Keratinocyte (primary cell): ENCODE measurements at regions not wholly inside any gene's neighbourhood (a gene's known extent, or its start where the extent isn't known, plus 50 kb on each side); places are given as distances from the start of the nearest gene placed in this dataset.

ENCODE experiments used
- DNase-seq: peaks from one replicate; pipeline ENCODE4 v3.0.0-alpha.2; 2011; ENCODE audit warnings: low read depth, missing footprints, low spot score
- FAIRE-seq: peaks from 2 replicates; lab custom pipeline; 2011; peaks lifted over from hg19 to GRCh38; lab: Jason Lieb, UNC
- H2AFZ ChIP-seq: 2 replicates; pipeline ENCODE4 v1.6.0; 2012; ENCODE audit warnings: low read length, control low read depth, inconsistent platforms; ENCODE audit not compliant: control insufficient read depth
- H3K27ac ChIP-seq: 2 replicates; pipeline ENCODE4 v1.5.1; 2011; ENCODE audit warnings: low read length; ENCODE audit not compliant: control insufficient read depth, insufficient read depth
- H3K27me3 ChIP-seq: 3 replicates; pipeline ENCODE4 v1.6.0; 2011; ENCODE audit warnings: low read length; ENCODE audit not compliant: control insufficient read depth, insufficient read depth; ENCODE audit errors: extremely low read depth
- H3K36me3 ChIP-seq, 2 experiments: 2 replicates in 1 of 2; 3 replicates in 1 of 2; pipeline ENCODE4 v1.5.1; 2011; ENCODE audit warnings: low read length in 2 of 2, mild to moderate bottlenecking in 1 of 2; ENCODE audit not compliant: control insufficient read depth in 2 of 2, insufficient read depth in 2 of 2; ENCODE audit errors: extremely low read depth in 1 of 2
- H3K4me1 ChIP-seq: 3 replicates; pipeline ENCODE4 v1.5.1; 2011; ENCODE audit warnings: low read length; ENCODE audit not compliant: control insufficient read depth, insufficient read depth; ENCODE audit errors: extremely low read depth
- H3K4me2 ChIP-seq: 3 replicates; pipeline ENCODE4 v1.6.0; 2011; ENCODE audit warnings: low read depth, low read length; ENCODE audit not compliant: control insufficient read depth, insufficient read depth; ENCODE audit errors: extremely low read depth
- H3K4me3 ChIP-seq, 3 experiments: fragments of 200-600 bp in 1 of 3; sonication (generic) in 1 of 3; 2 replicates in 2 of 3; 3 replicates in 1 of 3; pipeline ENCODE4 v1.5.1; 2011 to 2016; ENCODE audit warnings: low read length in 3 of 3, mild to moderate bottlenecking in 3 of 3, control low read depth in 2 of 3, inconsistent platforms in 1 of 3, low read depth in 1 of 3, mixed read lengths in 1 of 3, mixed run types in 1 of 3, moderate library complexity in 1 of 3; ENCODE audit not compliant: control insufficient read depth in 2 of 3, insufficient read depth in 2 of 3; ENCODE audit errors: extremely low read depth in 1 of 3
- H3K79me2 ChIP-seq: 2 replicates; pipeline ENCODE4 v1.6.0; 2012; ENCODE audit warnings: low read length; ENCODE audit not compliant: control insufficient read depth, insufficient read depth
- H3K9ac ChIP-seq: 3 replicates; pipeline ENCODE4 v1.6.0; 2011; ENCODE audit warnings: low read length; ENCODE audit not compliant: control insufficient read depth, insufficient read depth; ENCODE audit errors: extremely low read depth
- H3K9me1 ChIP-seq: 3 replicates; pipeline ENCODE4 v1.6.0; 2011; ENCODE audit warnings: low read length; ENCODE audit not compliant: control insufficient read depth, insufficient read depth; ENCODE audit errors: extremely low read depth
- H3K9me3 ChIP-seq: 2 replicates; pipeline ENCODE4 v1.5.1; 2012; ENCODE audit warnings: low read depth, low read length; ENCODE audit not compliant: control insufficient read depth
- H4K20me1 ChIP-seq: 3 replicates; pipeline ENCODE4 v1.6.0; 2011; ENCODE audit warnings: low read length; ENCODE audit not compliant: control insufficient read depth, insufficient read depth; ENCODE audit errors: extremely low read depth
- CTCF ChIP-seq, 3 experiments: IDR thresholded peaks in 1 of 3; conservative IDR thresholded peaks in 1 of 3; optimal IDR thresholded peaks in 1 of 3; 2 replicates in 2 of 3; 3 replicates in 1 of 3; pipeline versions ENCODE3 to v1.5.1; 2011; ENCODE audit warnings: low read length in 3 of 3, mild to moderate bottlenecking in 3 of 3, moderate library complexity in 2 of 3, control low read depth in 1 of 3, inconsistent platforms in 1 of 3; ENCODE audit not compliant: insufficient read depth in 2 of 3; ENCODE audit errors: extremely low read depth in 1 of 3
- EZH2 ChIP-seq: IDR thresholded peaks from one replicate; pipeline ENCODE4 v1.6.1; 2012; ENCODE audit warnings: inconsistent platforms, mild to moderate bottlenecking, low read length, moderate library complexity
- dilution Hi-C: fragments of 300-500 bp; cut with MboI; formaldehyde crosslinking; loops from one replicate; pipeline ENCODE4 v1.7.0; 2020; ENCODE audit warnings: low sequenced_read_pairs; ENCODE audit not compliant: extremely low pct_ligation_motif_present

- H2AFZ ChIP-seq = no peak overlapping the region
- H3K27me3 ChIP-seq = no peaks in the 10 kb centered on the region
- H3K36me3 ChIP-seq = no peaks in the 10 kb centered on the region
- no peak overlapping the region for H3K4me2 ChIP-seq
- DNase-seq = no peak
- no peak overlapping the region for H3K27ac ChIP-seq
- no peaks in the 10 kb centered on the region for H3K9me1 ChIP-seq
- H3K79me2 ChIP-seq = no peaks in the 10 kb centered on the region
- no peaks in the 10 kb centered on the region for H4K20me1 ChIP-seq
- TF ChIP-seq EZH2 = no peak
- TF ChIP-seq CTCF (optimal IDR thresholded peaks at IDR 0.05 in 1 of 3, IDR thresholded peaks at IDR 0.05 in 1 of 3, conservative IDR thresholded peaks at IDR 0.05 in 1 of 3; ENCODE audit: extremely low read depth in 1 of 3, insufficient read depth in 2 of 3, low read length in 3 of 3) = no peak
- H3K9ac ChIP-seq = no peak overlapping the region
- dilution Hi-C loops = no loop called here
- FAIRE-seq = no peak
- H3K4me1 ChIP-seq = peaks cover 2% of the 10 kb centered on the region
- H3K9me3 ChIP-seq = no peaks in the 10 kb centered on the region
- H3K4me3 ChIP-seq = no peak overlapping the region
These were observed 144.7 kb downstream of the PFKFB3 start for GRCh38 chr10:6347391-6347951.

- DNase-seq (no peak), FAIRE-seq (no peak)
- dilution Hi-C loops = no loop called here
- Histone ChIP-seq H3K9me3 (no peaks in the 10 kb centered on the region), H3K27ac (no peak overlapping the region), H3K9ac (no peak overlapping the region), H3K79me2 (no peaks in the 10 kb centered on the region), H3K36me3 (no peaks in the 10 kb centered on the region), H3K4me1 (peaks cover 2% of the 10 kb centered on the region), H3K4me3 (no peak overlapping the region), H2AFZ (no peak overlapping the region), H4K20me1 (no peaks in the 10 kb centered on the region), H3K9me1 (no peaks in the 10 kb centered on the region), H3K4me2 (no peak overlapping the region), H3K27me3 (no peaks in the 10 kb centered on the region)
- TF ChIP-seq CTCF (optimal IDR thresholded peaks at IDR 0.05 in 1 of 3, IDR thresholded peaks at IDR 0.05 in 1 of 3, conservative IDR thresholded peaks at IDR 0.05 in 1 of 3; ENCODE audit: extremely low read depth in 1 of 3, insufficient read depth in 2 of 3, low read length in 3 of 3) (no peak), EZH2 (no peak)
These were observed 145.6 kb downstream of the PFKFB3 start for GRCh38 chr10:6348096-6348874.
